ENCODE measurements at regions not wholly inside any gene's neighbourhood (a gene's known extent, or its start where the extent isn't known, plus 50 kb on each side); places are given as distances from the start of the nearest gene placed in this dataset.
"Not testable (repeated sequence)": the region's sequence is repeated elsewhere in the genome, so short reads cannot be mapped to it uniquely, and the experiment has no call there.

DNA sequence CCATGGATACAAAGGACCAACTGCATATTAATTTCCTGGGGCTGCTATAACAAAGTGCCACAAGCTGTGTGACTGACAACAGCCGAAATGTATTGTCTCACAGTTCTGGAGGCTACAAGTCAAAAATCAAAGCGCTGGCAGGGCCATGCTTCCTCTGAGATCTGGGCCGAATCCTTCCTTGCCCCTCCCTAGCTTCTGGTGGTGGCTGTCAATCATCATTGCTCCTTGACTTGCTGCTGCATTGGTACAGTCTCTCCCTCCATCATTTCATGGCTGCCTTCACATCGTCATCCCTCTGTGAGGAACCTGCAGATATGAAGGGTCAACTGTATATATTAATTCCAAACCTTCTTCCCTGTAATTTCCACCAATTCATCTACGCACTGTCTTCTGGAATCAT is 118.3 kb downstream of the EXOC5 start:
- no peak for DNase-seq

GRCh38 chr14:57139173-57139572 is 129.5 kb downstream of the EXOC5 start:
- no peak for DNase-seq

DNA sequence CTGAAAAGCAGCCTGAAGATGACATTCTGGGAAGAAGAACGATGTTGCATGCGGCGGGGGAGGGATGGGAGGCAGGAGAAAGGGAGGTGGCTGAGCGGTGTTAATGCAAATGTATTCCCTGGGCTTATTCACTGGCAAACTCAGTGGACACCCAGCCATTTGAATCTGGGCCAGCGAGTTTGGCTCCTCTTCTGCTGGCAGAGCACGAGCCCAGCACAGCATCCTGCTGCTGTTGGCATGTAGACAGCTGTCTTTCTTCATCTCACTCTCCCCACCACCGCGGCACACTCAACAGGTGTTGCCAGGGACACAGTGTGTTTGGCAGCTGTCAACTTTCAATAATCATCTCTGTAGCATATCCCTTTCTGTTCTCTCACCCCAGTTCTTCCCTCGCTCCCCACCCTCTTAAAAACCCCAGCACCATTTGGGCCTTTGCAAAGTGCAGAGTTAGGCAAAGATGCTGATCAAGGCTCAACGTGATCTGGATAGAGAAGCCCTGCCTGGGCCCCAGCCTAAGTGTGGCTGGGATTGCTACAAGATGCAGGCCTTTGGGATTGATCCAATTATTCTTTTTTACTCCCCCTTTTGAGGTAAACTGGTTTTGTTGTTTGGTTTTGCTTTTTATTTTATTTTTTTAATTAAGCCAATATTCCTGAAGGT is 131.9 kb downstream of the EXOC5 start:
- DNase-seq, result peak; percentile 88

GRCh38 chr14:57127809-57128208 is 140.9 kb downstream of the EXOC5 start:
- DNase-seq, result not testable (repeated sequence)

- no peak for DNase-seq
Observed at GRCh38 chr14:57122129-57122528, 146.6 kb downstream of the EXOC5 start.

DNA sequence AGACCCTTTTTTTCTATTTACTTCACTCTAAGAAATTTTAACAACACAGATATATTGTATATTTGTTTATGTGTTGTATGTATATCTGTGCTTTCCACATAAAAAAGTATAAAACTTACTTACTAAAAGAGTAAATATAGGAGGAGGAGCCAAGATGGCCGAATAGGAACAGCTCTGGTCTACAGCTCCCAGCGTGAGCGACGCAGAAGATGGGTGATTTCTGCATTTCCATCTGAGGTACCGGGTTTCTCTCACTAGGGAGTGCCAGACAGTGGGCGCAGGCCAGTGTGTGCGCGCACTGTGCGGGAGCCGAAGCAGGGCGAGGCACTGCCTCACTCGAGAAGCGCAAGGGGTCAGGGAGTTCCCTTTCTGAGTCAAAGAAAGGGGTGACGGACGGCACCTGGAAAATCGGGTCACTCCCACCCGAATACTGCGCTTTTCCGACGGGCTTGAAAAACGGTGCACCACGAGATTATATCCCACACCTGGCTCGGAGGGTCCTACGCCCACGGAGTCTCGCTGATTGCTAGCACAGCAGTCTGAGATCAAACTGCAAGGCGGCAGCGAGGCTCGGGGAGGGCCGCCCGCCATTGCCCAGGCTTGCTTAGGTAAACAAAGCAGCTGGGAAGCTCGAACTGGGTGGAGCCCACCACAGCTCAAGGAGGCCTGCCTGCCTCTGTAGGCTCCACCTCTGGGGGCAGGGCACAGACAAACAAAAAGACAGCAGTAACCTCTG is 156.5 kb downstream of the EXOC5 start:
- not testable (repeated sequence) for DNase-seq

- DNase-seq, result not testable (repeated sequence)
Observed at GRCh38 chr14:57110411-57110810, 158.3 kb downstream of the EXOC5 start.

GRCh38 chr14:57091030-57091608 is 177.6 kb downstream of the EXOC5 start:
- DNase-seq, result no peak

DNA sequence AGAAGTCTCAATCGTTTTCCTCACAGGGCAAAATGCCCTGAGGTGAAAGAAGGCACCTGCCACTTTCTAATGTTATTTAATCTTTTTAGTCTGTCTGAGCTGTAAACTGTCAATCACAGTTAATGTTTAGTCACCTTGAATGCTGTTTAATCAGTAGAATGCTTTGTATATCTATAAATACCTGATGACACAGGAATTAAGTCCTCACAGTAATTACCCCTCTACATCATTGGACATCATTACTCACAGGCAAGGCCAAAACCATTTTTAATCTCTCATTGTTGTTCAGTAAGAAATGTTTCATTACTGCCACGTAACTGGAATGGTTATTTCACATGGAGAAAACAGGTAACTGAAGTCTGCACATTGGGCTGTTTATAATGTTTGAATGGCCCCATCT is 178.8 kb downstream of the EXOC5 start:
- no peak for DNase-seq

- no peak for DNase-seq
Observed at GRCh38 chr14:57087841-57088240, 180.9 kb downstream of the EXOC5 start.

DNA sequence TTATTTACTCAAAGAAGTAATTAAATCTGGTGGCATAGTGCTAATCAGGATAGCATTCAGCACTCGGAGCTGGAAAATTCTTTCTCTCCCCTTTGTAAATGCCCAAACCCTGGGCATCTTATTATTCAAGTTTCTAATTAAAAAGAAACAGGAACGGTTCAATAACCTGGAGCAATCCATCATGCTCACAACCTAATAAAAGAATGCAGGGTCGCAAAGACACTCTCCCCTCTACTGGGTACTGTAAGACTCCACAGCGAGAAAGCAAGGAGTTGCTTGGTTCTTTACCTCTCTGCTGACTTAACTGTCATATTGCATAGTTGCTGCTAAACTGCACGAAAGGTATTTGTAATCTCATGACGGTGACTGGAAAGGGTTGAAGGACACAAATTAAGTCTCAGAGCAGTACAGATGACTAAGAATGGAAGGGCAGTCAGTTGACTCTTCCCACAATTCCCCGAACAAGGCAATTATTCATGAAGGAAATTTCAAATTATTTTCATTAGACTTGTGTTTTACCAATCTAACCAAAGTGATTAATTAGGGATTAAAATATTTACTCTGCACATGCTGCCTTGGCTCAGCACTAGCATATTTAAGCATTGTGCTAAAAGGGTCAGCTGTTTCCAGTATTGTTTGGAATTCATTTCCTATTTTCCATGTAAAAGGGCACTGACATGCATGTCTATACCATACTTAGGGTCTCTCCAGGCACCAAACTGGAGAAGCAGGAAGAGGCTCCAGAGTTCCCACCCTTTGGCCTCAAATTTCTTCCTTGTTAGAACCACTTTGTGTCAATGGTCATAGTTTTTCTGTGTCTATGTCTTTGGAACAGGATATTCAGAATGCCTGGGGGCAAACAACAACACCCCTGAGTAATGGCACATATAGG is 182.2 kb downstream of the EXOC5 start:
- DNase-seq, result no peak

DNA sequence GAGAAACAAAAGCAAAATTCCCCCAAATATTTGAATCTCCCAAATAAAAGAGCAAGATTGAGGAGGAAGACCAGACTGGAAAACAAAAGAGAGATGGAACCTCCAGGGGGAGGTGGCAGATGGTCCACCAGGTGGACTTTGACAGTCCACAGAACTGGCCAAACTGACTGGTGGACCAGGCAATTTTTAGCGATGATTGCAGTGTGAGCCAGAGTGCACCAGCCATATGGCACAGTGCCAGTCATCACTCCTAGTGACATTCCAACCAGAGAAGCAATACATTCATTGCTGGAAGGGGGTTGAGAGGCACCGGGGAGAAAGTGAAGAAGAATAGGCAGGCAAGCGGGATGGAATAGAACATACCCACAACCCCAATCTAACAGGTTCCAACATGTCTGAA is 182.9 kb downstream of the EXOC5 start:
- no peak for DNase-seq

GRCh38 chr14:57085043-57085442 is 183.7 kb downstream of the EXOC5 start:
- DNase-seq, result no peak

GRCh38 chr14:57080691-57081090 is 188.0 kb downstream of the EXOC5 start:
- no peak for DNase-seq

DNA sequence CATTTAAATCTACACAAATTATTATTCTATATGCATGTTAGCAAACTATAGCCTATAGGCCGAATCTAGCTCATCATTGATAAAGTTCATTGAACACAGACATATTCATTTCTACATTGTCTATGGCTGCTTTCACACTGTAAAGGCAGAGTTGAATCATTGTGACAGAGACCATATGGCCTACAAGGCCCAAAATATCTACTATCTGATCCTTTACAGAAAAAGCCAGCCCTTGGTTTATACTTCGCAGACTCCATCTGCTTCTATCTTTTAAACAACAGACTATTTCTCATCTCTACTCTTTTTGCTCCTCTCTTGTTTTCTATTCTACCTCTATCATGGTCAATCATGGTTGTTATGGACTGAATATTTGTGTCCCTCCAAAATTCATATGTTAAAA is 190.7 kb downstream of the EXOC5 start:
- no peak for DNase-seq

DNA sequence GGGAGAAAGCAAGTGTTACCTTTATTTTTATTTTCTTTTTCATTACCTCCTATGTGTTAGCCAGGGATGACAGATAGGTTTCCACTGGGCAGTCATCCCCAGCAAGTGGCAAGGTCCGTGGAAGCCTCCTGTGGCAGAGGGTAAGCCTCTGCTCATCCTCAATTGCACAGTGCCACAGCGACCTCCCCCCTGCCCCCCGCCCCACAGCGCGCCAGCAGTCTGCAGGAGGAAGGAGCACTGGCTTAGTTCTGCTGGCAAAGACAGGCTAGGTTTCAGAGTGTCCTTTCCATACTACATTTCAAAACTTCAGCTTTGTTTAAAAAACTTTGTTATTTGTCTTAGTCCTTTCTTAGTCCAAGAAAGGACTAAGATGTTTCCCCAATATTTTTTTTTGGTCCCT is 194.7 kb downstream of the EXOC5 start:
- DNase-seq, result no peak

DNA sequence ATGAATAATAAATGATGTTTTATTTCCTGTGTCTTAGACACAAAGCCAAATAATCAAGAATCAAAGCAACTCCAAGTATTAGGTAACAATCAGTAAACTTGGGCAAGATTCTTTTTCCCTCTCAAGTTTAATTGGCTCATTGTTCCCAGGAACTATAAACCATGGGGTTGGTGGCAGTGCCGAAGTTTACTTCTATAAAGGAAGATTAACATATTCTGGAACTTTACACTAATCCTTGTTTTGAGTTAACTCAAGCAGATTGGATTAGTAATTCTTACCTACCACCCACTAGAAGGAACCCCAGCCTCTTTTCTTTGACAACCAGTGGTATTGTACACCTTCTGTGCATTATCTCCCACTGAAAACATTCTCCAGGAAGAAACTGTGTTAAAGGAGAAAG is 197.1 kb downstream of the EXOC5 start:
- DNase-seq, result no peak

DNA sequence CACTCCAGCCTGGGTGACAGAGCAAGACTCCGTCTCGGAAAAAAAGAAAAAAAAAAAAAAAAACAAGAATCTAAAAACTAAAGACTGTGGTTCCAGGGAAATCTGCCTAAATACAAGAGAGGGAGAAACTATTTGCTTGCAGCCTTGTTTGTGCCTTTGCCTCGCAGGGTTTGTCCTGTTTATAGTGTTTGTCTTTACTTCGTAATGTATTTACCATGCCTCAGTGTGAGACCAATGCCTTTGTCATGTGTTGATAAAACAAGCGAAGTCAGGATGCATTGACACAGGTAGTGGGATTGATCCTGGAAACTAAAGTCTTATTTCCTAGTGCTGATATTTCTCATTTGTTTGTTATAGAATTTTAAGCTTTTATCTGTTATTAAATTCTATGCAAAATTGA is 199.0 kb downstream of the EXOC5 start:
- DNase-seq, result no peak

DNA sequence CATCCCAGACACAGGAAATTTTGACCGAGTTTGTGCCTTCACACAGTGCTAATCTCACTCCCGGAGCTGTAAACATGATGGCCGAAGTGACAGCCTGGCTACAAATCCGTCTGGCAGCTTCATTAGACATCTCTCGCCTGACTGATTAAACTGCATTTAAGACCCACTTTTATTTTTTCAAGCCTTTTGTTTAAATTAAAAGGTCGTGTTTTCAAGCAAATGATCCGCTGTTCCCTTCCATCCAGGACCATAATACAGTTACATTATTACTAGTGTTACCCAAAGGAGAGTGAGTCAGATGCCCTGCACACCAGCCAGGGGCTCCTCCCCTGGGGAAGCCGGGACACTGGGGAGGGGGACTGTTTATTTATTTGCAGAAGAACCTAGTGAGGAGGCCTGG is 200.2 kb downstream of the EXOC5 start:
- DNase-seq, result no peak

DNA sequence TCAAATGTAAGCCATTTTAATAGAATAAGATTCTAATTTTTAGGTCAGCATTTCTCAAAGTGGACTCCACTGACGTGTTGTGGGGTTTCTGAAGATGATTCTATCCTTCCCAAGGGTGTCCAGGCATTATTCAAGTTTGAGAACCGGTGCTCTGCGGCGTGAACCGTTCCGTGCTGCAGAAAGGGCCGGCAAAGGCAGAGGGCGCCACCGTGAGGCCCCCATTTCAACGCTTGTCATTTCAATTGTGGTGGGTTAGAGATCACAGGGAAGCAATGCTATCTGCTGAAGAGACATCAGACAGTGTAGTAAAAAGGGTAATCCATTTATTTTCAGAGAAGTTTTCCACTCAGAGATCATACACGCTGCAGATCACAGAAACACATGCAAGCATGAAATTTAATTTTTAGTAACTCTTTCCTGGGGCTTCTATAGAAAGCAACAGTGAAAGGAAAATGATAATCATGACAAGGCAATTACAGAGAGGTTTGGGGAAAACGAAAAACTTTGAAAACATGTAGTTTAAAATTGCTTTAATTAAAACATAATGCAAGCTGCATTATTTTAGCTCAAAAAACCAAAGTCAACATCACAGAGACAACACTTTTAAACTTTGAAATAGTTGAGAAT is 201.7 kb downstream of the EXOC5 start:
- peak; percentile 12 for DNase-seq

GRCh38 chr14:57066463-57066862 is 202.2 kb downstream of the EXOC5 start:
- DNase-seq, result no peak

GRCh38 chr14:57061009-57061711 is 207.5 kb downstream of the EXOC5 start:
- DNase-seq, result no peak
